Fibroblast of skin of scalp (primary cell): ENCODE measurements at regions not wholly inside any gene's neighbourhood (a gene's known extent, or its start where the extent isn't known, plus 50 kb on each side); places are given as distances from the start of the nearest gene placed in this dataset.

Experiments used
- DNase-seq: peaks from one replicate; pipeline ENCODE4 v3.0.0-alpha.2; 2013

GRCh38 chr22:46091277-46091977 lies 58.9 kb upstream of the PPARA start:
- DNase-seq, result no peak

GRCh38 chr22:46092011-46092410 lies 58.3 kb upstream of the PPARA start:
- DNase-seq, result no peak

- no peak for DNase-seq
These were observed 57.5 kb upstream of the PPARA start for GRCh38 chr22:46092670-46093410.

DNA sequence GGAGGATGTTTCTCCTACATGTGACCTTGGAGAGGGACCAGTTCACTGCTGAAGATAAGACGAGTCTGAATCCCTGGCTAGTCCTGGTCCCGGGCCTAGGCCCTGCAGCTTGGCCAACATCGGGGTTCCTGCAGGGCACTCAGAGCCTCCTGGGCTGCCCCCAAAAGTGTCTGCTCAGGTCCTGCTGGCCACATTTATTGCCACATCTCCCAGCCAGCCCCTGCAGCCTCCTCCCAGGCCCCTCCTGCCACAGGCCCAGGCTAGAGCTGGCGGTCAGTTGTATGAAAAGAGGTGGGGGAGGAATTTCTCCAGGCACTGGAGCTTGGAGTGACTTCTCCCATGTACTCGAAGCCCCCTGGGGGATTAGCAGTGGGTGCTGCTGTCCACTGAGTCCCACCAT lies 56.5 kb upstream of the PPARA start:
- DNase-seq, result no peak

GRCh38 chr22:46094676-46095075 lies 55.6 kb upstream of the PPARA start:
- no peak for DNase-seq

- no peak for DNase-seq
These were observed 54.3 kb upstream of the PPARA start for GRCh38 chr22:46096051-46096450.

DNA sequence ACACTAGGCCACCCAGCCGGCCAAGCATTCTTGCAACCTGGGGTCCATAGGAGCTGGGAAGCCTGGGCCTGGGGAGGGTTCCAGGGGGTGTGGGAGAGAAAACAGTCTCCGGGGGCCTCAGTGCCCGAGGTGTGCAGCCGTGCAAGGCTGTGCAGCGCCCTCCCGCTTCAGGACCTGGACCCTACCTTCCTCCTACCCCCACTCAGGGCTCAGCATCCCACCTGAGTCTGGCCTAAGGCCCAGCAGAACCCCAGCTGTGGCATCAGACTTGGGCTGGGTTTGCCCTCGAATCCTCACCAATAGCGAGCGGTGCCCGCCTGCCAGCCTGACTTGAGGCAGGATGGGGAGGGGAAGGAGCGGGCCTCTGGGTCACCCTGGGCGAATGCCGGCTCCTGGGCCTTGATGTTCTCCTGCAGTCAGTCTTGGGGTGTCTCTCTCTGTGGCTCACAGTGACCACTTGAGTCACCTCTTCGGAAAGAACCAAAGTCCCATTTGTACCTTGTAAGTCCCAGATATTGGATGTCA lies 53.6 kb upstream of the PPARA start:
- no peak for DNase-seq

GRCh38 chr22:46097268-46097900 lies 52.9 kb upstream of the PPARA start:
- DNase-seq, result no peak

- no peak for DNase-seq
These were observed 51.5 kb upstream of the PPARA start for GRCh38 chr22:46098525-46099475.

- DNase-seq, result no peak
These were observed 50.6 kb upstream of the PPARA start for GRCh38 chr22:46099740-46100139.

- no peak for DNase-seq
These were observed 49.8 kb upstream of the PPARA start for GRCh38 chr22:46100401-46101105.
